ENCODE measurements at regions not wholly inside any gene's neighbourhood (a gene's known extent, or its start where the extent isn't known, plus 50 kb on each side); places are given as distances from the start of the nearest gene placed in this dataset.

DNA sequence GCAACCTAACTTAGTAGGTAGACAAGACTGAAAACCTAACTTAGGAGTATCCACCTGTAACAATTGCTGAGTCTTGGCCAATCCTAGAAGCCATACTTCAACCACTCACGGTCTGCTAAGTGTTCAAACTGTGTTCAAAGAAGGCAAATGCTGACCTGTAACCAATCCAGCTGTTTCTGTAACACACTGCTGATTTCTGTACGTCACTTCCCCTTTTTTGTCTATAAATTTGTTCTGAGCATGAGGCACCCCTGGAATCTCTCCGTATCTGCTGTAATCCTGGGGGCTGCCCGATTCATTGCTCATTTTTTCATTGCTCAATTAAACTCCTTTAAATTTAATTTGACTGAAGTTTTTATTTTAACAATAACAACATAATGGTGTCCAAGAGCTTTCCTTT, 451.4 kb upstream of the ATP10A start:
- 39% methylated on average over 2 of the region's 4 CpGs for WGBS (ENCODE audit: insufficient coverage)
- no peaks in the 10 kb centered on the region for H3K36me3 ChIP-seq (replicated peaks in 1 of 2; ENCODE audit: control extremely low read depth in 1 of 2, control insufficient read depth in 1 of 2, extremely low read depth in 1 of 2, insufficient read depth in 2 of 2, low read length in 1 of 2)
- CTCF ChIA-PET = no interaction called here
- no peak overlapping the region for H3K4me3 ChIP-seq (ENCODE audit: control extremely low read depth in 1 of 5, extremely low read depth in 1 of 5, insufficient read depth in 1 of 5, low read depth in 2 of 5, low read length in 4 of 5)
- Mint-ChIP-seq H3K4me3 (no peak overlapping the region), H3K27me3 (no peaks in the 10 kb centered on the region), H3K27ac (no peak overlapping the region), H3K9me3 (ENCODE audit: insufficient read depth) (no peaks in the 10 kb centered on the region), H3K4me1 (no peaks in the 10 kb centered on the region)
- no peak overlapping the region for H3K4me2 ChIP-seq (replicated peaks; ENCODE audit: low read depth, low read length, poor library complexity, severe bottlenecking)
- no peak overlapping the region for H2AFZ ChIP-seq (ENCODE audit: insufficient read depth, low read depth, low read length, poor library complexity, severe bottlenecking)
- H3K79me2 ChIP-seq (ENCODE audit: control insufficient read depth, insufficient read depth, low read length) = no peaks in the 10 kb centered on the region
- no peaks in the 10 kb centered on the region for H4K20me1 ChIP-seq (ENCODE audit: control insufficient read depth, insufficient read depth, low read length, poor library complexity, severe bottlenecking)
- H3K27ac ChIP-seq (ENCODE audit: low read length in 2 of 2) = no peak overlapping the region
- H3K9ac ChIP-seq (ENCODE audit: low read length) = no peak overlapping the region
- no peak for DNase-seq
- intact Hi-C loops (cut with micrococcal nuclease) = no loop called here
- H3K9me3 ChIP-seq (ENCODE audit: control extremely low read depth in 1 of 3, control insufficient read depth in 2 of 3, insufficient read depth in 1 of 3, low read length in 2 of 3) = peaks cover 0 to 1% (median 0%) of the 10 kb centered on the region in 3 donors
- H3K4me1 ChIP-seq (ENCODE audit: control insufficient read depth in 2 of 2, insufficient read depth in 2 of 2, low read length in 2 of 2) = no peaks in the 10 kb centered on the region
- POLR2A ChIA-PET = no interaction called here
- TF ChIP-seq CTCF (IDR thresholded peaks at IDR 0.05) = no peak
- TF ChIP-seq EZH2 (IDR thresholded peaks at IDR 0.05; ENCODE audit: borderline replicate concordance, insufficient read depth, low read depth, low read length, poor library complexity, severe bottlenecking) = no peak
- ATAC-seq (ENCODE audit: low read depth) = no peak
- no peaks in the 10 kb centered on the region for H3K27me3 ChIP-seq (replicated peaks in 1 of 4; ENCODE audit: control extremely low read depth in 1 of 4, control insufficient read depth in 3 of 4, insufficient read depth in 4 of 4, low read length in 3 of 4)

GRCh38 chr15:26311710-26312236, 448.6 kb upstream of the ATP10A start:
- Histone ChIP-seq H3K36me3 (replicated peaks in 1 of 2; ENCODE audit: control extremely low read depth in 1 of 2, control insufficient read depth in 1 of 2, extremely low read depth in 1 of 2, insufficient read depth in 2 of 2, low read length in 1 of 2) (no peaks in the 10 kb centered on the region), H3K9ac (ENCODE audit: low read length) (no peak overlapping the region)
- no peak overlapping the region for H3K27ac Mint-ChIP-seq

More at GRCh38 chr15:26311710-26312236, 448.6 kb upstream of the ATP10A start:
- H3K27ac ChIP-seq (ENCODE audit: low read length in 2 of 2) = no peak overlapping the region
- CTCF ChIA-PET = no interaction called here
- H3K4me3 ChIP-seq (ENCODE audit: control extremely low read depth in 1 of 5, extremely low read depth in 1 of 5, insufficient read depth in 1 of 5, low read depth in 2 of 5, low read length in 4 of 5) = no peak overlapping the region
- no peaks in the 10 kb centered on the region for H3K27me3 Mint-ChIP-seq
- no peaks in the 10 kb centered on the region for H4K20me1 ChIP-seq (ENCODE audit: control insufficient read depth, insufficient read depth, low read length, poor library complexity, severe bottlenecking)
- no peak overlapping the region for H3K4me3 Mint-ChIP-seq
- no peaks in the 10 kb centered on the region for H3K79me2 ChIP-seq (ENCODE audit: control insufficient read depth, insufficient read depth, low read length)
- H3K27me3 ChIP-seq (replicated peaks in 1 of 4; ENCODE audit: control extremely low read depth in 1 of 4, control insufficient read depth in 3 of 4, insufficient read depth in 4 of 4, low read length in 3 of 4) = no peaks in the 10 kb centered on the region
- H3K4me1 ChIP-seq (ENCODE audit: control insufficient read depth in 2 of 2, insufficient read depth in 2 of 2, low read length in 2 of 2) = no peaks in the 10 kb centered on the region
- TF ChIP-seq CTCF (IDR thresholded peaks at IDR 0.05) = no peak
- TF ChIP-seq EZH2 (IDR thresholded peaks at IDR 0.05; ENCODE audit: borderline replicate concordance, insufficient read depth, low read depth, low read length, poor library complexity, severe bottlenecking) = no peak
- intact Hi-C loops (cut with micrococcal nuclease) = no loop called here
- ATAC-seq (ENCODE audit: low read depth) (no peak), DNase-seq (no peak)
- 57% methylated on average over 1 of the region's 4 CpGs for WGBS (ENCODE audit: insufficient coverage)
- H3K4me2 ChIP-seq (replicated peaks; ENCODE audit: low read depth, low read length, poor library complexity, severe bottlenecking) = no peak overlapping the region
- H3K9me3 ChIP-seq (ENCODE audit: control extremely low read depth in 1 of 3, control insufficient read depth in 2 of 3, insufficient read depth in 1 of 3, low read length in 2 of 3) = peaks cover 0 to 1% (median 0%) of the 10 kb centered on the region in 3 donors
- H3K9me3 Mint-ChIP-seq (ENCODE audit: insufficient read depth) = peaks cover 6% of the 10 kb centered on the region
- no peak overlapping the region for H2AFZ ChIP-seq (ENCODE audit: insufficient read depth, low read depth, low read length, poor library complexity, severe bottlenecking)
- POLR2A ChIA-PET = no interaction called here
- H3K4me1 Mint-ChIP-seq = no peaks in the 10 kb centered on the region
